Stomach smooth muscle (tissue), 2 donors: ENCODE measurements at regions not wholly inside any gene's neighbourhood (a gene's known extent, or its start where the extent isn't known, plus 50 kb on each side); places are given as distances from the start of the nearest gene placed in this dataset.

Experiments
- H3K27ac ChIP-seq: one replicate; pipeline ENCODE4 v1.7.0; 2013; ENCODE audit warnings: mild to moderate bottlenecking, low read length, inconsistent platforms
- H3K27me3 ChIP-seq, 2 donors: one replicate each; pipeline ENCODE4 v1.7.0; 2013; ENCODE audit warnings: low read length in 2 of 2; ENCODE audit not compliant: insufficient read depth in 2 of 2, control insufficient read depth in 1 of 2
- H3K36me3 ChIP-seq, 2 donors: one replicate each; pipeline ENCODE4 v1.7.0; 2013; ENCODE audit warnings: low read length in 2 of 2; ENCODE audit not compliant: control insufficient read depth in 2 of 2, insufficient read depth in 2 of 2
- H3K4me1 ChIP-seq: one replicate; pipeline ENCODE4 v1.7.0; 2013; ENCODE audit warnings: low read length; ENCODE audit not compliant: control insufficient read depth, insufficient read depth
- H3K4me3 ChIP-seq, 2 donors: one replicate each; pipeline ENCODE4 v1.7.0; 2013; ENCODE audit warnings: low read length in 2 of 2
- H3K9ac ChIP-seq, 2 donors: one replicate each; pipeline ENCODE4 v1.7.0; 2013; ENCODE audit warnings: low read length in 2 of 2, mild to moderate bottlenecking in 1 of 2
- H3K9me3 ChIP-seq, 2 donors: one replicate each; pipeline ENCODE4 v1.7.0; 2013; ENCODE audit warnings: low read length in 2 of 2; ENCODE audit not compliant: control insufficient read depth in 2 of 2
- donor health status: healthy.
- donor health status: Pancreatic carcinoma.

- H3K9ac ChIP-seq = no peak overlapping the region
- H3K4me1 ChIP-seq = no peaks in the 10 kb centered on the region
- no peak overlapping the region for H3K4me3 ChIP-seq
- no peaks in the 10 kb centered on the region for H3K9me3 ChIP-seq
- no peak overlapping the region for H3K27ac ChIP-seq
- no peaks in the 10 kb centered on the region for H3K36me3 ChIP-seq
- no peaks in the 10 kb centered on the region for H3K27me3 ChIP-seq
Measured at GRCh38 chr18:43904209-43904837, 627.0 kb upstream of the SYT4 start.

- no peak overlapping the region for H3K4me3 ChIP-seq
- no peaks in the 10 kb centered on the region for H3K9me3 ChIP-seq
- no peaks in the 10 kb centered on the region for H3K27me3 ChIP-seq
- H3K36me3 ChIP-seq = no peaks in the 10 kb centered on the region
- no peak overlapping the region for H3K27ac ChIP-seq
- no peaks in the 10 kb centered on the region for H3K4me1 ChIP-seq
- no peak overlapping the region for H3K9ac ChIP-seq
Measured at GRCh38 chr18:43914018-43914417, 636.7 kb upstream of the SYT4 start.

GRCh38 chr18:43916984-43917383 is 639.7 kb upstream of the SYT4 start:
- H3K9me3 ChIP-seq = no peaks in the 10 kb centered on the region

GRCh38 chr18:43917520-43917919 is 640.2 kb upstream of the SYT4 start:
- Histone ChIP-seq H3K27ac (no peak overlapping the region), H3K4me3 (no peak overlapping the region), H3K4me1 (no peaks in the 10 kb centered on the region), H3K36me3 (no peaks in the 10 kb centered on the region), H3K27me3 (no peaks in the 10 kb centered on the region), H3K9ac (no peak overlapping the region), H3K9me3 (no peaks in the 10 kb centered on the region)

More at GRCh38 chr18:43916984-43917383, 639.7 kb upstream of the SYT4 start:
- H3K27ac ChIP-seq = no peak overlapping the region
- no peaks in the 10 kb centered on the region for H3K4me1 ChIP-seq
- no peak overlapping the region for H3K9ac ChIP-seq
- H3K27me3 ChIP-seq = no peaks in the 10 kb centered on the region
- no peak overlapping the region for H3K4me3 ChIP-seq
- H3K36me3 ChIP-seq = no peaks in the 10 kb centered on the region

GRCh38 chr18:43919551-43919950 is 642.3 kb upstream of the SYT4 start:
- Histone ChIP-seq H3K9ac (no peak overlapping the region), H3K4me3 (no peak overlapping the region), H3K4me1 (no peaks in the 10 kb centered on the region), H3K27me3 (no peaks in the 10 kb centered on the region), H3K9me3 (no peaks in the 10 kb centered on the region), H3K36me3 (no peaks in the 10 kb centered on the region), H3K27ac (no peak overlapping the region)

- Histone ChIP-seq H3K9ac (no peak overlapping the region), H3K4me1 (no peaks in the 10 kb centered on the region), H3K36me3 (no peaks in the 10 kb centered on the region), H3K27ac (no peak overlapping the region), H3K27me3 (no peaks in the 10 kb centered on the region), H3K4me3 (no peak overlapping the region), H3K9me3 (no peaks in the 10 kb centered on the region)
Measured at GRCh38 chr18:43931439-43931838, 654.1 kb upstream of the SYT4 start.

GRCh38 chr18:43932140-43932539 is 654.9 kb upstream of the SYT4 start:
- Histone ChIP-seq H3K27ac (no peak overlapping the region), H3K4me3 (no peak overlapping the region), H3K9me3 (no peaks in the 10 kb centered on the region), H3K36me3 (no peaks in the 10 kb centered on the region), H3K4me1 (no peaks in the 10 kb centered on the region), H3K27me3 (no peaks in the 10 kb centered on the region), H3K9ac (no peak overlapping the region)

GRCh38 chr18:43933177-43933576 is 655.9 kb upstream of the SYT4 start:
- Histone ChIP-seq H3K4me3 (no peak overlapping the region), H3K9me3 (no peaks in the 10 kb centered on the region), H3K9ac (no peak overlapping the region), H3K36me3 (no peaks in the 10 kb centered on the region), H3K27ac (no peak overlapping the region), H3K4me1 (no peaks in the 10 kb centered on the region), H3K27me3 (no peaks in the 10 kb centered on the region)

GRCh38 chr18:43934322-43934721 is 657.0 kb upstream of the SYT4 start:
- Histone ChIP-seq H3K27me3 (no peaks in the 10 kb centered on the region), H3K9me3 (no peaks in the 10 kb centered on the region), H3K36me3 (no peaks in the 10 kb centered on the region), H3K4me3 (no peak overlapping the region), H3K27ac (no peak overlapping the region), H3K9ac (no peak overlapping the region), H3K4me1 (no peaks in the 10 kb centered on the region)

GRCh38 chr18:43934781-43935471 is 657.6 kb upstream of the SYT4 start:
- Histone ChIP-seq H3K9me3 (no peaks in the 10 kb centered on the region), H3K27ac (no peak overlapping the region), H3K4me1 (no peaks in the 10 kb centered on the region), H3K36me3 (no peaks in the 10 kb centered on the region), H3K9ac (no peak overlapping the region), H3K27me3 (no peaks in the 10 kb centered on the region), H3K4me3 (no peak overlapping the region)

GRCh38 chr18:43936176-43936575 is 658.9 kb upstream of the SYT4 start:
- Histone ChIP-seq H3K36me3 (no peaks in the 10 kb centered on the region), H3K4me1 (no peaks in the 10 kb centered on the region), H3K4me3 (no peak overlapping the region), H3K27me3 (no peaks in the 10 kb centered on the region), H3K27ac (no peak overlapping the region), H3K9ac (no peak overlapping the region), H3K9me3 (no peaks in the 10 kb centered on the region)
